ENCODE measurements at regions not wholly inside any gene's neighbourhood (a gene's known extent, or its start where the extent isn't known, plus 50 kb on each side); places are given as distances from the start of the nearest gene placed in this dataset.

- Histone ChIP-seq H3K36me3 (no peaks in the 10 kb centered on the region), H3K9me3 (no peaks in the 10 kb centered on the region), H3K4me3 (no peak overlapping the region), H3K4me1 (peaks cover 14% of the 10 kb centered on the region), H3K27ac (no peak overlapping the region), H3K27me3 (peaks cover 9% of the 10 kb centered on the region)
- DNase-seq (ENCODE audit: low spot score in 2 of 2), result peak; percentile 22 to 71
- WGBS, result 96% methylated on average over 12 of the region's 12 CpGs
- TF ChIP-seq EP300 (IDR thresholded peaks at IDR 0.05) (no peak), POLR2AphosphoS5 (IDR thresholded peaks at IDR 0.05) (no peak), POLR2A (IDR thresholded peaks at IDR 0.05) (no peak)
Observed at GRCh38 chr10:131727560-131727959, 173.2 kb upstream of the PPP2R2D start.

GRCh38 chr10:131728286-131729228, 172.3 kb upstream of the PPP2R2D start:
- no peak overlapping the region for H3K27ac ChIP-seq
- H3K36me3 ChIP-seq, result no peaks in the 10 kb centered on the region
- peak; percentile 29 to 45 for DNase-seq (ENCODE audit: low spot score in 2 of 2)
- 82% methylated on average over 16 of the region's 16 CpGs for WGBS
- H3K4me3 ChIP-seq, result no peak overlapping the region
- TF ChIP-seq POLR2AphosphoS5 (IDR thresholded peaks at IDR 0.05) (no peak), POLR2A (IDR thresholded peaks at IDR 0.05) (no peak), EP300 (IDR thresholded peaks at IDR 0.05) (no peak), CTCF (IDR thresholded peaks at IDR 0.05) (no peak)
- H3K27me3 ChIP-seq, result no peaks in the 10 kb centered on the region
- H3K4me1 ChIP-seq, result peaks cover 14% of the 10 kb centered on the region
- no peaks in the 10 kb centered on the region for H3K9me3 ChIP-seq

- H3K4me3 ChIP-seq, result no peak overlapping the region
- TF ChIP-seq EP300 (IDR thresholded peaks at IDR 0.05) (no peak), CTCF (IDR thresholded peaks at IDR 0.05) (no peak), POLR2A (IDR thresholded peaks at IDR 0.05) (no peak), POLR2AphosphoS5 (IDR thresholded peaks at IDR 0.05) (no peak)
- 83% methylated on average over 6 of the region's 6 CpGs for WGBS
- no peak overlapping the region for H3K27ac ChIP-seq
- peaks cover 14% of the 10 kb centered on the region for H3K4me1 ChIP-seq
- peak; percentile 15 to 49 for DNase-seq (ENCODE audit: low spot score in 2 of 2)
- no peaks in the 10 kb centered on the region for H3K9me3 ChIP-seq
- no peaks in the 10 kb centered on the region for H3K36me3 ChIP-seq
- no peaks in the 10 kb centered on the region for H3K27me3 ChIP-seq
Observed at GRCh38 chr10:131729361-131729760, 171.4 kb upstream of the PPP2R2D start.

- Histone ChIP-seq H3K27ac (no peak overlapping the region), H3K4me1 (peaks cover 14% of the 10 kb centered on the region), H3K4me3 (no peak overlapping the region), H3K9me3 (no peaks in the 10 kb centered on the region), H3K27me3 (no peaks in the 10 kb centered on the region), H3K36me3 (no peaks in the 10 kb centered on the region)
- peak in 1 of 2 donors; percentile 46 for DNase-seq (ENCODE audit: low spot score in 2 of 2)
- no peak for TF ChIP-seq CTCF (IDR thresholded peaks at IDR 0.05)
- no peak for TF ChIP-seq EP300 (IDR thresholded peaks at IDR 0.05)
- no peak for TF ChIP-seq POLR2A (IDR thresholded peaks at IDR 0.05)
- no peak for TF ChIP-seq POLR2AphosphoS5 (IDR thresholded peaks at IDR 0.05)
- WGBS, result 59% methylated on average over 11 of the region's 14 CpGs
Observed at GRCh38 chr10:131729938-131730660, 170.7 kb upstream of the PPP2R2D start.

GRCh38 chr10:131730771-131731497, 169.9 kb upstream of the PPP2R2D start:
- WGBS, result 66% methylated on average over 17 of the region's 18 CpGs
- Histone ChIP-seq H3K4me1 (peaks cover 11% of the 10 kb centered on the region), H3K36me3 (no peaks in the 10 kb centered on the region), H3K9me3 (no peaks in the 10 kb centered on the region), H3K27me3 (no peaks in the 10 kb centered on the region), H3K27ac (no peak overlapping the region), H3K4me3 (no peak overlapping the region)
- DNase-seq (ENCODE audit: low spot score in 2 of 2), result peak in 1 of 2 donors; percentile 33
- no peak for TF ChIP-seq EP300 (IDR thresholded peaks at IDR 0.05)
- no peak for TF ChIP-seq POLR2AphosphoS5 (IDR thresholded peaks at IDR 0.05)
- no peak for TF ChIP-seq CTCF (IDR thresholded peaks at IDR 0.05)
- no peak for TF ChIP-seq POLR2A (IDR thresholded peaks at IDR 0.05)

Data from suprapubic skin (tissue), 4 donors.